DND-41 (cell line): ENCODE measurements at regions not wholly inside any gene's neighbourhood (a gene's known extent, or its start where the extent isn't known, plus 50 kb on each side); places are given as distances from the start of the nearest gene placed in this dataset.

Source experiments
- EZH2 ChIP-seq: IDR thresholded peaks from 3 replicates; pipeline ENCODE4 v1.6.1; 2012; ENCODE audit warnings: borderline replicate concordance, low read depth, mild to moderate bottlenecking, moderate library complexity, low read length, inconsistent platforms; ENCODE audit not compliant: severe bottlenecking
- TF ChIP-seq, protein P1 (sequence below): IDR thresholded peaks from 2 replicates; pipeline ENCODE4 v1.5.1; 2012; ENCODE audit warnings: borderline replicate concordance, low read length, moderate library complexity, mild to moderate bottlenecking; ENCODE audit not compliant: poor library complexity, severe bottlenecking; ENCODE audit errors: extremely low read depth

DNA sequence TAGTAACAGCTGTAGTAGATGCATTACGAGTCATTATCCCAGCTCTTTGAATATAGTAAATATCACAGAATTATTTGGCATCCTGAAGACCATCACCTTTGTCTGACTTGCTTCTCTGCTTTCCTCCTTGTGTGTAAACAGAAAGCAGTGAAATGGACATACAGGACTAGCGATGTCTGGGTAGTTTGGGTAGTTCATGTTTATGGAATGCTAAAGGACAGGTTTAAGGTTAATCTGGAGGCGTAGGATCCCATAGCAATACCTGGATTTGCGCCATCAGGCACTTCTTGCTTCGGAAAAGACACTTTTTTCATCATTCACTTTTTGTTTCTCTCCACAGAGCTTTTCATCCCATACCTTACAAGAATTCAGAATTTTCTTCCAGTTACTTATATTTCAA lies 232.2 kb downstream of the GPAT3 start:
- TF ChIP-seq, protein P1, sequence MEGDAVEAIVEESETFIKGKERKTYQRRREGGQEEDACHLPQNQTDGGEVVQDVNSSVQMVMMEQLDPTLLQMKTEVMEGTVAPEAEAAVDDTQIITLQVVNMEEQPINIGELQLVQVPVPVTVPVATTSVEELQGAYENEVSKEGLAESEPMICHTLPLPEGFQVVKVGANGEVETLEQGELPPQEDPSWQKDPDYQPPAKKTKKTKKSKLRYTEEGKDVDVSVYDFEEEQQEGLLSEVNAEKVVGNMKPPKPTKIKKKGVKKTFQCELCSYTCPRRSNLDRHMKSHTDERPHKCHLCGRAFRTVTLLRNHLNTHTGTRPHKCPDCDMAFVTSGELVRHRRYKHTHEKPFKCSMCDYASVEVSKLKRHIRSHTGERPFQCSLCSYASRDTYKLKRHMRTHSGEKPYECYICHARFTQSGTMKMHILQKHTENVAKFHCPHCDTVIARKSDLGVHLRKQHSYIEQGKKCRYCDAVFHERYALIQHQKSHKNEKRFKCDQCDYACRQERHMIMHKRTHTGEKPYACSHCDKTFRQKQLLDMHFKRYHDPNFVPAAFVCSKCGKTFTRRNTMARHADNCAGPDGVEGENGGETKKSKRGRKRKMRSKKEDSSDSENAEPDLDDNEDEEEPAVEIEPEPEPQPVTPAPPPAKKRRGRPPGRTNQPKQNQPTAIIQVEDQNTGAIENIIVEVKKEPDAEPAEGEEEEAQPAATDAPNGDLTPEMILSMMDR, result no peak
- no peak for TF ChIP-seq EZH2
